HCEC 1CT (cell line): ENCODE measurements at regions not wholly inside any gene's neighbourhood (a gene's known extent, or its start where the extent isn't known, plus 50 kb on each side); places are given as distances from the start of the nearest gene placed in this dataset.
A peak's percentile ranks its signal among the peaks of the same experiment; 100 is the strongest.
"Not testable (repeated sequence)": the region's sequence is repeated elsewhere in the genome, so short reads cannot be mapped to it uniquely, and the experiment has no call there.

ENCODE experiments used
- DNase-seq: peaks from one replicate; pipeline ENCODE4 v3.0.0-alpha.2; 2017

- DNase-seq, result peak; percentile 8
Measured at GRCh38 chr11:19625438-19625837, 87.2 kb upstream of the NAV2 start.

- no peak for DNase-seq
Measured at GRCh38 chr11:19617696-19618523, 94.7 kb upstream of the NAV2 start.

- no peak for DNase-seq
Measured at GRCh38 chr11:19615341-19616183, 97.1 kb upstream of the NAV2 start.

- peak; percentile 11 for DNase-seq
Measured at GRCh38 chr11:19614370-19614940, 98.2 kb upstream of the NAV2 start.

GRCh38 chr11:19612025-19612424, 100.6 kb upstream of the NAV2 start:
- DNase-seq, result not testable (repeated sequence)

- no peak for DNase-seq
Measured at GRCh38 chr11:19607656-19608360, 104.8 kb upstream of the NAV2 start.

- DNase-seq, result no peak
Measured at GRCh38 chr11:19606856-19607655, 105.6 kb upstream of the NAV2 start.

- DNase-seq, result no peak
Measured at GRCh38 chr11:19605520-19606371, 106.9 kb upstream of the NAV2 start.

- DNase-seq, result no peak
Measured at GRCh38 chr11:19604679-19605375, 107.8 kb upstream of the NAV2 start.

GRCh38 chr11:19603771-19604170, 108.9 kb upstream of the NAV2 start:
- no peak for DNase-seq

GRCh38 chr11:19602891-19603290, 109.7 kb upstream of the NAV2 start:
- DNase-seq, result no peak

GRCh38 chr11:19602406-19602805, 110.2 kb upstream of the NAV2 start:
- no peak for DNase-seq

GRCh38 chr11:19601235-19601634, 111.4 kb upstream of the NAV2 start:
- no peak for DNase-seq

GRCh38 chr11:19599681-19600080, 113.0 kb upstream of the NAV2 start:
- no peak for DNase-seq

- DNase-seq, result no peak
Measured at GRCh38 chr11:19598876-19599486, 113.7 kb upstream of the NAV2 start.

- DNase-seq, result no peak
Measured at GRCh38 chr11:19598456-19598855, 114.2 kb upstream of the NAV2 start.

- DNase-seq, result peak; percentile 33
Measured at GRCh38 chr11:19597876-19598275, 114.8 kb upstream of the NAV2 start.

- DNase-seq, result peak; percentile 59
Measured at GRCh38 chr11:19597206-19597605, 115.4 kb upstream of the NAV2 start.

- DNase-seq, result peak; percentile 93
Measured at GRCh38 chr11:19595840-19596751, 116.5 kb upstream of the NAV2 start.
